ENCODE measurements at regions not wholly inside any gene's neighbourhood (a gene's known extent, or its start where the extent isn't known, plus 50 kb on each side); places are given as distances from the start of the nearest gene placed in this dataset.

DNA sequence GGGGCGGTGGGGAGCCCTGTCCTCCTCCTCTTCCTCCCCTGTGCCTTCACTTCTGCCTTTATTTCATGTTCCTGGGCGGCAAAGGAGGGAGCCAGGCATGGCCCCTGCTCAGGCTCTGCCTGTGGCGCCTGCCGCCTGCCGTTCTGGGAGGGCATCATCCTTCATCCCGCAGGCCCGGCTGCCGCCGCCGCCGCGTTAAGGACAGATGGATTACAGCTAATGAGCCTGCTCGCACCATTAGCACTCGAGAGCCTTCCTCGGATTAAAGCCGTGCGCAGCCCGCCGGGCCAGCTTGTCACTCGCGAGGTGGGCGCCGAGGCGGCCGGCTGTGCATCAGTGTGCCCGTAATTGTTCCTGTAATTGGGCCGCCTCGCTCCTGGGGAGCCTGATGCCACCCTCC lies 127.7 kb upstream of the GSE1 start:
- TF ChIP-seq, protein P1, sequence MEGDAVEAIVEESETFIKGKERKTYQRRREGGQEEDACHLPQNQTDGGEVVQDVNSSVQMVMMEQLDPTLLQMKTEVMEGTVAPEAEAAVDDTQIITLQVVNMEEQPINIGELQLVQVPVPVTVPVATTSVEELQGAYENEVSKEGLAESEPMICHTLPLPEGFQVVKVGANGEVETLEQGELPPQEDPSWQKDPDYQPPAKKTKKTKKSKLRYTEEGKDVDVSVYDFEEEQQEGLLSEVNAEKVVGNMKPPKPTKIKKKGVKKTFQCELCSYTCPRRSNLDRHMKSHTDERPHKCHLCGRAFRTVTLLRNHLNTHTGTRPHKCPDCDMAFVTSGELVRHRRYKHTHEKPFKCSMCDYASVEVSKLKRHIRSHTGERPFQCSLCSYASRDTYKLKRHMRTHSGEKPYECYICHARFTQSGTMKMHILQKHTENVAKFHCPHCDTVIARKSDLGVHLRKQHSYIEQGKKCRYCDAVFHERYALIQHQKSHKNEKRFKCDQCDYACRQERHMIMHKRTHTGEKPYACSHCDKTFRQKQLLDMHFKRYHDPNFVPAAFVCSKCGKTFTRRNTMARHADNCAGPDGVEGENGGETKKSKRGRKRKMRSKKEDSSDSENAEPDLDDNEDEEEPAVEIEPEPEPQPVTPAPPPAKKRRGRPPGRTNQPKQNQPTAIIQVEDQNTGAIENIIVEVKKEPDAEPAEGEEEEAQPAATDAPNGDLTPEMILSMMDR (IDR thresholded peaks at IDR 0.05; ENCODE audit: low read depth, low read length, poor library complexity, severe bottlenecking), result no peak
- TF ChIP-seq EZH2phosphoT487 (IDR thresholded peaks at IDR 0.05; ENCODE audit: borderline replicate concordance, low read length), result no peak
